GM12878 (cell line): ENCODE measurements at regions not wholly inside any gene's neighbourhood (a gene's known extent, or its start where the extent isn't known, plus 50 kb on each side); places are given as distances from the start of the nearest gene placed in this dataset.

Experiments
- ATAC-seq: fragments of 200-7000 bp; cut with Tn5 transposase; 3 replicates; pipeline ENCODE4 v1.9.1; 2020; ENCODE audit warnings: mild to moderate bottlenecking, moderate library complexity
- BruUV-seq: library from RNA; stranded (reverse); fragments of 400-500 nt; replicated peaks from 2 replicates; lab custom pipeline; 2021; lab: Mats Ljungman, UMichigan
- CTCF ChIA-PET: fragments of 300-600 bp; sonication (Branson Sonifier 250); formaldehyde crosslinking; extraction: SDS; loops from one replicate; lab custom pipeline; 2021; ENCODE audit warnings: inconsistent platforms; lab: Yijun Ruan, JAX
- POLR2A ChIA-PET: fragments of 350-600 bp; formaldehyde crosslinking; extraction: SDS; loops from one replicate; lab custom pipeline; 2021; ENCODE audit warnings: inconsistent platforms; lab: Charles Lee
- RAD21 ChIA-PET: fragments of 300-600 bp; sonication (Branson Sonifier 250); formaldehyde crosslinking; loops from one replicate; lab custom pipeline; 2023; ENCODE audit warnings: antibody characterized with exemption; ENCODE audit not compliant: unreplicated experiment; lab: Charles Lee
- SMC1A ChIA-PET: fragments of 300-600 bp; sonication (Branson Sonifier 250); formaldehyde crosslinking; loops from one replicate; lab custom pipeline; 2023; ENCODE audit not compliant: unreplicated experiment, uncharacterized antibody; lab: Charles Lee
- DNase-seq: peaks from one replicate; pipeline ENCODE4 v3.0.0-alpha.2; 2011; ENCODE audit warnings: low read depth, low spot score
- FAIRE-seq: peaks from 3 replicates; lab custom pipeline; 2011; peaks lifted over from hg19 to GRCh38; lab: Jason Lieb, UNC
- H2AFZ ChIP-seq: 2 replicates; pipeline ENCODE4 v1.6.0; 2011; ENCODE audit warnings: low read depth, low read length, control low read depth; ENCODE audit not compliant: control insufficient read depth
- H3K27ac ChIP-seq: 2 replicates; pipeline ENCODE4 v1.5.1; 2011; ENCODE audit warnings: control low read depth; ENCODE audit not compliant: control insufficient read depth, insufficient read depth
- H3K27me3 ChIP-seq, 2 experiments: replicated peaks in 1 of 2; 2 replicates each; pipeline versions ENCODE4 v1.6.0 to v1.6.1; 2011; ENCODE audit warnings: low read length in 1 of 2; ENCODE audit not compliant: control insufficient read depth in 2 of 2, insufficient read depth in 2 of 2
- H3K36me3 ChIP-seq, 2 experiments: 2 replicates each; pipeline ENCODE4 v1.5.1; 2011; ENCODE audit warnings: low read length in 1 of 2; ENCODE audit not compliant: control insufficient read depth in 2 of 2, insufficient read depth in 2 of 2
- H3K4me1 ChIP-seq: 2 replicates; pipeline ENCODE4 v1.6.1; 2011; ENCODE audit warnings: mild to moderate bottlenecking, low read length, moderate library complexity, mixed read lengths; ENCODE audit not compliant: control insufficient read depth, insufficient read depth
- H3K4me2 ChIP-seq: 2 replicates; pipeline ENCODE4 v1.6.0; 2011; ENCODE audit warnings: control low read depth; ENCODE audit not compliant: control insufficient read depth, insufficient read depth
- H3K4me3 ChIP-seq: fragments of 200-600 bp; sonication (generic); 2 replicates; pipeline ENCODE4 v1.5.1; 2016
- H3K79me2 ChIP-seq: 2 replicates; pipeline ENCODE4 v1.6.0; 2011; ENCODE audit warnings: low read length; ENCODE audit not compliant: control insufficient read depth, insufficient read depth
- H3K9ac ChIP-seq: 2 replicates; pipeline ENCODE4 v1.8.0; 2011; ENCODE audit warnings: low read length, control low read depth, mixed read lengths; ENCODE audit not compliant: control insufficient read depth, insufficient read depth
- H3K9me3 ChIP-seq: replicated peaks from 3 replicates; pipeline ENCODE4 v1.5.1; 2011; ENCODE audit warnings: mild to moderate bottlenecking, low read length; ENCODE audit not compliant: control insufficient read depth, insufficient read depth
- H4K20me1 ChIP-seq: 2 replicates; pipeline ENCODE4 v1.6.0; 2011; ENCODE audit not compliant: control insufficient read depth, insufficient read depth
- CEBPB ChIP-seq, 2 experiments: fragments of 150-350 bp in 1 of 2; IDR thresholded peaks; 2 replicates each; pipeline ENCODE4 v1.6.1; 2012 to 2014; ENCODE audit warnings: low read depth in 2 of 2, low read length in 2 of 2, borderline replicate concordance in 1 of 2, inconsistent platforms in 1 of 2
- DPF2 ChIP-seq: fragments of 450-650 bp; IDR thresholded peaks from 2 replicates; pipeline ENCODE4 v1.6.1; 2017; ENCODE audit warnings: mild to moderate bottlenecking
- ETV6 ChIP-seq, 2 experiments: fragments of 450-650 bp in 1 of 2; IDR thresholded peaks in 1 of 2; conservative IDR thresholded peaks in 1 of 2; 2 replicates each; pipeline ENCODE4 v1.6.1; 2014; ENCODE audit warnings: antibody characterized with exemption in 1 of 2, borderline replicate concordance in 1 of 2, low read depth in 1 of 2, mild to moderate bottlenecking in 1 of 2, moderate library complexity in 1 of 2
- FOXK2 ChIP-seq: fragments of 450-650 bp; IDR thresholded peaks from 2 replicates; pipeline ENCODE4 v1.6.1; 2017; ENCODE audit warnings: mild to moderate bottlenecking, moderate library complexity
- TCF7 ChIP-seq: IDR thresholded peaks from 2 replicates; pipeline ENCODE4 v1.6.1; 2014; ENCODE audit warnings: antibody characterized with exemption, borderline replicate concordance
- WGBS: methylation state at CpG from one replicate; pipeline ENCODE4 v1.1.6; 2016; ENCODE audit warnings: low lambda C conversion rate; ENCODE audit not compliant: insufficient replicate concordance, insufficient coverage; ENCODE audit errors: missing lambda C conversion rate; 5-methylcytosine and 5-hydroxymethylcytosine counted together
- in situ Hi-C: fragments of 300-500 bp; cut with MboI; formaldehyde crosslinking; loops from 9 replicates; pipeline ENCODE4 v1.14.3; 2018; ENCODE audit warnings: mixed read lengths
- intact Hi-C: fragments of 100-400 bp; cut with micrococcal nuclease; formaldehyde crosslinking; loops from one replicate; pipeline ENCODE4 v1.14.2; 2022; ENCODE audit not compliant: unreplicated experiment
- TF ChIP-seq, protein P1 (sequence below), 3 experiments: IDR thresholded peaks in 2 of 3; conservative IDR thresholded peaks in 1 of 3; 2 replicates each; pipeline ENCODE4 v1.5.1; 2011; ENCODE audit warnings: low read depth in 3 of 3, low read length in 3 of 3, mild to moderate bottlenecking in 3 of 3, control low read depth in 2 of 3, moderate library complexity in 2 of 3, inconsistent platforms in 1 of 3, mixed read lengths in 1 of 3; ENCODE audit not compliant: control insufficient read depth in 2 of 3, insufficient read depth in 1 of 3; ENCODE audit errors: extremely low read depth in 1 of 3
- TF ChIP-seq, protein P2 (sequence below): fragments of 450-650 bp; formaldehyde crosslinking; IDR thresholded peaks from 2 replicates; pipeline ENCODE4 v1.5.0; 2022; ENCODE audit warnings: mild to moderate bottlenecking, missing genetic modification characterization

DNA sequence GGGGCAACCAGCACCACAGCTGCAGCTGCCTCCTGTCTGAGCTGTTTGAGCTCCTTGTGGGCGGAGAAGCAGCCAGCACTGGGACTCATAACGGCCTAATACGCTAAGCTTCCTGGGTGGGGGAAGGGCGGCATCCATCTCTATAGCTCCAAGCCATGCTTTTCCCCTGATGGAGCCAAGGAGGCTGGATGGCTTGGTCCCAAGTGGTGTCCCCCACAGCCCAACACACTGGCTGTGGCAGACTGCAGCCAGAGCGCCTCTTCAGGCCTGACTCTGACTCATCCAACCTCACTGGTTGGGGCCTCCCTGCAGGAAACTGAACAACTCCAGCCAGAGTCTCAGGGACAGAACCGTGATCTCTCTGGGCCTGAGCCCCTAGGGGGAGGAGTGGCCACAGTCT is 537.3 kb downstream of the SUCLA2 start:
- no peak for ATAC-seq
- no peak for TF ChIP-seq CEBPB (IDR thresholded peaks at IDR 0.05; ENCODE audit: borderline replicate concordance in 1 of 2, low read depth in 2 of 2, low read length in 2 of 2)
- TF ChIP-seq, protein P1, sequence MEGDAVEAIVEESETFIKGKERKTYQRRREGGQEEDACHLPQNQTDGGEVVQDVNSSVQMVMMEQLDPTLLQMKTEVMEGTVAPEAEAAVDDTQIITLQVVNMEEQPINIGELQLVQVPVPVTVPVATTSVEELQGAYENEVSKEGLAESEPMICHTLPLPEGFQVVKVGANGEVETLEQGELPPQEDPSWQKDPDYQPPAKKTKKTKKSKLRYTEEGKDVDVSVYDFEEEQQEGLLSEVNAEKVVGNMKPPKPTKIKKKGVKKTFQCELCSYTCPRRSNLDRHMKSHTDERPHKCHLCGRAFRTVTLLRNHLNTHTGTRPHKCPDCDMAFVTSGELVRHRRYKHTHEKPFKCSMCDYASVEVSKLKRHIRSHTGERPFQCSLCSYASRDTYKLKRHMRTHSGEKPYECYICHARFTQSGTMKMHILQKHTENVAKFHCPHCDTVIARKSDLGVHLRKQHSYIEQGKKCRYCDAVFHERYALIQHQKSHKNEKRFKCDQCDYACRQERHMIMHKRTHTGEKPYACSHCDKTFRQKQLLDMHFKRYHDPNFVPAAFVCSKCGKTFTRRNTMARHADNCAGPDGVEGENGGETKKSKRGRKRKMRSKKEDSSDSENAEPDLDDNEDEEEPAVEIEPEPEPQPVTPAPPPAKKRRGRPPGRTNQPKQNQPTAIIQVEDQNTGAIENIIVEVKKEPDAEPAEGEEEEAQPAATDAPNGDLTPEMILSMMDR (IDR thresholded peaks at IDR 0.05 in 2 of 3, conservative IDR thresholded peaks at IDR 0.05 in 1 of 3; ENCODE audit: control insufficient read depth in 2 of 3, extremely low read depth in 1 of 3, insufficient read depth in 1 of 3, low read depth in 3 of 3, low read length in 3 of 3) = no peak
- TF ChIP-seq ETV6 (conservative IDR thresholded peaks at IDR 0.05 in 1 of 2, IDR thresholded peaks at IDR 0.05 in 1 of 2; ENCODE audit: borderline replicate concordance in 1 of 2, low read depth in 1 of 2) = no peak
- no peak for TF ChIP-seq TCF7
- no peak for TF ChIP-seq FOXK2
- no peak for TF ChIP-seq DPF2
- TF ChIP-seq, protein P2, sequence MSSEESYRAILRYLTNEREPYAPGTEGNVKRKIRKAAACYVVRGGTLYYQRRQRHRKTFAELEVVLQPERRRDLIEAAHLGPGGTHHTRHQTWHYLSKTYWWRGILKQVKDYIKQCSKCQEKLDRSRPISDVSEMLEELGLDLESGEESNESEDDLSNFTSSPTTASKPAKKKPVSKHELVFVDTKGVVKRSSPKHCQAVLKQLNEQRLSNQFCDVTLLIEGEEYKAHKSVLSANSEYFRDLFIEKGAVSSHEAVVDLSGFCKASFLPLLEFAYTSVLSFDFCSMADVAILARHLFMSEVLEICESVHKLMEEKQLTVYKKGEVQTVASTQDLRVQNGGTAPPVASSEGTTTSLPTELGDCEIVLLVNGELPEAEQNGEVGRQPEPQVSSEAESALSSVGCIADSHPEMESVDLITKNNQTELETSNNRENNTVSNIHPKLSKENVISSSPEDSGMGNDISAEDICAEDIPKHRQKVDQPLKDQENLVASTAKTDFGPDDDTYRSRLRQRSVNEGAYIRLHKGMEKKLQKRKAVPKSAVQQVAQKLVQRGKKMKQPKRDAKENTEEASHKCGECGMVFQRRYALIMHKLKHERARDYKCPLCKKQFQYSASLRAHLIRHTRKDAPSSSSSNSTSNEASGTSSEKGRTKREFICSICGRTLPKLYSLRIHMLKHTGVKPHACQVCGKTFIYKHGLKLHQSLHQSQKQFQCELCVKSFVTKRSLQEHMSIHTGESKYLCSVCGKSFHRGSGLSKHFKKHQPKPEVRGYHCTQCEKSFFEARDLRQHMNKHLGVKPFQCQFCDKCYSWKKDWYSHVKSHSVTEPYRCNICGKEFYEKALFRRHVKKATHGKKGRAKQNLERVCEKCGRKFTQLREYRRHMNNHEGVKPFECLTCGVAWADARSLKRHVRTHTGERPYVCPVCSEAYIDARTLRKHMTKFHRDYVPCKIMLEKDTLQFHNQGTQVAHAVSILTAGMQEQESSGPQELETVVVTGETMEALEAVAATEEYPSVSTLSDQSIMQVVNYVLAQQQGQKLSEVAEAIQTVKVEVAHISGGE (CRISPR knock-in tag) = no peak
- in situ Hi-C loops = no loop called here

More for the DNA sequence above, 537.3 kb downstream of the SUCLA2 start:
- Histone ChIP-seq H3K27ac (no peak overlapping the region), H3K9me3 (no peaks in the 10 kb centered on the region), H3K4me1 (no peaks in the 10 kb centered on the region), H3K9ac (no peak overlapping the region), H3K4me3 (no peak overlapping the region), H3K27me3 (no peaks in the 10 kb centered on the region), H3K4me2 (no peak overlapping the region), H3K36me3 (no peaks in the 10 kb centered on the region), H4K20me1 (no peaks in the 10 kb centered on the region), H3K79me2 (no peaks in the 10 kb centered on the region), H2AFZ (no peak overlapping the region)
- BruUV-seq = no TSS peak
- ChIA-PET SMC1A (no interaction called here), POLR2A (no interaction called here), RAD21 (no interaction called here), CTCF (no interaction called here)
- intact Hi-C loops = no loop called here
- FAIRE-seq (no peak), DNase-seq (no peak)
- WGBS = 22% methylated on average over 5 of the region's 6 CpGs
